RWPE2 (cell line): ENCODE measurements at regions not wholly inside any gene's neighbourhood (a gene's known extent, or its start where the extent isn't known, plus 50 kb on each side); places are given as distances from the start of the nearest gene placed in this dataset.

Experiments used
- ATAC-seq: fragments of 200-7000 bp; cut with Tn5 transposase; 3 replicates; pipeline ENCODE4 v1.9.1; 2021; ENCODE audit warnings: low read depth
- DNase-seq: peaks from one replicate; pipeline ENCODE4 v3.0.0-alpha.2; 2020; ENCODE audit warnings: low spot score
- H3K27ac ChIP-seq: fragments of 450-650 bp; 2 replicates; pipeline ENCODE4 v1.5.1; 2017; ENCODE audit warnings: mild to moderate bottlenecking; ENCODE audit not compliant: poor library complexity, severe bottlenecking
- H3K27me3 ChIP-seq: fragments of 250-450 bp; sonication (Bioruptor Pico); 2 replicates; pipeline ENCODE4 v1.5.1; 2021; ENCODE audit warnings: mild to moderate bottlenecking, moderate library complexity; ENCODE audit not compliant: insufficient read depth, poor library complexity, severe bottlenecking
- H3K36me3 ChIP-seq: fragments of 250-450 bp; sonication (Bioruptor Pico); 2 replicates; pipeline ENCODE4 v1.5.1; 2020; ENCODE audit warnings: low read depth, mild to moderate bottlenecking, moderate library complexity
- H3K4me1 ChIP-seq: fragments of 250-450 bp; sonication (Bioruptor Pico); 2 replicates; pipeline ENCODE4 v1.5.1; 2021; ENCODE audit warnings: mild to moderate bottlenecking, moderate library complexity; ENCODE audit not compliant: insufficient read depth, poor library complexity, severe bottlenecking
- H3K4me3 ChIP-seq: fragments of 250-450 bp; sonication (Bioruptor Pico); 2 replicates; pipeline ENCODE4 v1.5.1; 2021; ENCODE audit warnings: mild to moderate bottlenecking, moderate library complexity; ENCODE audit not compliant: severe bottlenecking
- H3K9me3 ChIP-seq: fragments of 250-450 bp; sonication (Bioruptor Pico); 2 replicates; pipeline ENCODE4 v1.5.1; 2021; ENCODE audit warnings: mild to moderate bottlenecking, moderate library complexity; ENCODE audit not compliant: severe bottlenecking
- CTCF ChIP-seq: fragments of 450-650 bp; IDR thresholded peaks from one replicate; pipeline ENCODE4 v1.5.1; 2017; ENCODE audit warnings: mild to moderate bottlenecking, moderate library complexity; ENCODE audit not compliant: poor library complexity, severe bottlenecking

DNA sequence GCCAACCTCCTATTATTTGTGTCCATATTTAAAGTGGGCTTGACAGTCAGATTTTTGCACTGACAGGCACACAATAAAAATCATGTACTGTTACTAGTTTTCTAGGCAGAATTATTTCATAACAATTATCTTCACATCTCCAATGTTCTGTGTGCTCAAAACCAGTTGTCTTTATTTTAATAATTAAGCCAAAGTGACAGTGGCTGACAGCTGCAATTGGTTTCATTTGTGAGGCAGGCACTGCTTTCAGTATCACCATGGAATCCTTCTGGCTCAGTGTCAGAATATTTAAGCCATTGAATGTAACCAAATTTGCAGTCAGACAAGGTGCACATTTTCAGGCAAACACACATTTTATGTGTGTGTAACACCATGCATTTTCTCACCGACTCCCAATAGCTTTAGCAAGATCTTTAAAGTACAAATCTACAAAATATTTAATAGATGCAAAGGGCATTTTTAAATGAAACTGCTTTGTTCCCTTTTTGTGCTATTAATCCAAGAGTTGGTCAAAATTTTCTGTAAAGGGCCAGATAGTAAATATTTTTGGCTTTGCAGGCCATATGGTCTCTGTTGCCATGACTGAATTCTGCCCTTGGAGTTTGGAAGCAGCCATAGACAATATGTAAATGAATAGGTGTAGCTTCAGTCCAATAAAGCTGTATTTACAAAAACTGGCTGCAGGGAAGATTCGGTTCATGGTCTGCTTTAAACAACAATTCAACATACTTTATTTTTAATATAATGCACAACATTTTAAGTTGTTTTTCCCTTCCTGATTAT, 486.0 kb downstream of the KCNJ2 start:
- Histone ChIP-seq H3K27me3 (no peaks in the 10 kb centered on the region), H3K27ac (no peak overlapping the region), H3K36me3 (no peaks in the 10 kb centered on the region), H3K9me3 (no peaks in the 10 kb centered on the region), H3K4me3 (no peak overlapping the region), H3K4me1 (no peaks in the 10 kb centered on the region)
- DNase-seq (no peak), ATAC-seq (no peak)
- no peak for TF ChIP-seq CTCF

- DNase-seq = no peak
- peaks cover 4% of the 10 kb centered on the region for H3K27me3 ChIP-seq
- no peaks in the 10 kb centered on the region for H3K36me3 ChIP-seq
Measured at GRCh38 chr17:70658317-70658716, 489.0 kb downstream of the KCNJ2 start.

GRCh38 chr17:70658840-70659239, 489.5 kb downstream of the KCNJ2 start:
- H3K4me3 ChIP-seq = no peak overlapping the region
- H3K36me3 ChIP-seq = no peaks in the 10 kb centered on the region
- ATAC-seq (no peak), DNase-seq (no peak)
- no peaks in the 10 kb centered on the region for H3K9me3 ChIP-seq
- peaks cover 4% of the 10 kb centered on the region for H3K27me3 ChIP-seq
- no peak overlapping the region for H3K27ac ChIP-seq
- no peak for TF ChIP-seq CTCF
- H3K4me1 ChIP-seq = no peaks in the 10 kb centered on the region

More at GRCh38 chr17:70658317-70658716, 489.0 kb downstream of the KCNJ2 start:
- ATAC-seq = no peak
- TF ChIP-seq CTCF = no peak
- Histone ChIP-seq H3K9me3 (no peaks in the 10 kb centered on the region), H3K4me3 (no peak overlapping the region), H3K4me1 (no peaks in the 10 kb centered on the region), H3K27ac (no peak overlapping the region)

- no peak for TF ChIP-seq CTCF
- ATAC-seq (no peak), DNase-seq (no peak)
- Histone ChIP-seq H3K4me3 (no peak overlapping the region), H3K27ac (no peak overlapping the region), H3K9me3 (no peaks in the 10 kb centered on the region), H3K27me3 (peaks cover 4% of the 10 kb centered on the region), H3K4me1 (no peaks in the 10 kb centered on the region), H3K36me3 (no peaks in the 10 kb centered on the region)
Measured at GRCh38 chr17:70661342-70662222, 492.2 kb downstream of the KCNJ2 start.
